GM21526 (cell line): ENCODE measurements at regions not wholly inside any gene's neighbourhood (a gene's known extent, or its start where the extent isn't known, plus 50 kb on each side); places are given as distances from the start of the nearest gene placed in this dataset.
"Not testable (repeated sequence)": the region's sequence is repeated elsewhere in the genome, so short reads cannot be mapped to it uniquely, and the experiment has no call there.

Experiments used
- ATAC-seq: cut with Tn5 transposase; IDR thresholded peaks from one replicate; pipeline ENCODE4 v1.9.1; 2021; ENCODE audit warnings: moderate library complexity; ENCODE audit not compliant: unreplicated experiment, low FRiP score

DNA sequence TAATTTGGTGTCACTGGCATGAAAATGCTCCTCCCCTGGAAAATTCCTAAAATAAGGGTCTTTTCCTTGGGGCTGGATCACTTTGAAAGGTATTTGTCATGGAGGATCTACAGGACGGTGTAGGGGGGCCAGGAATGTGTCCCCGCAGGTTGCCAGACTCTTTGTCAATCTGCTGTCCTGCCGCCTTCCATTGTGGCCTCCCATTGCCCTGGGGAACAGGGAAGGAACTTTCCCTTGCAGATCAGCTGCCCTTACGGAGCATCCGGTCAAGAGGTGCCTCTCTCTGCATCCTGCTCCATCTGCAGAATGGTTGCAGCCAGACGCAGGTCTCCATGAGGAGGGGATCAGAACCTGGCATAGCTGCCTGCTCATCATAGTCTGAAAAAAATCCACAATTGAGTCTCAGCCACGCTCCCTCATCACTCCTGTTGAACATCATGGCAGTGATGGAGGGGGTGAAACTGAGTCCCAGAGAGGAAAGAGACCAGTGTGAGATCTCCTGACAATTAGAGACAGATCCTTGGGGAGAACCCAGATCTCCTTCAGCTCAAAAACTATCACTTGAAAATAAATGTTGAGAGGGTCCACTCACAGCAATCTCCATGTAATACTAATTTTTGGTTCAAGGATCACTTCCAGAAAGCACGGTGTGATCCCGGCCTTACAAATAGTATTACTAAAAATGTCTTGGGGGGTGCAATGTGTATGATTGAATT is 244.8 kb downstream of the MYCN start:
- ATAC-seq: no peak

DNA sequence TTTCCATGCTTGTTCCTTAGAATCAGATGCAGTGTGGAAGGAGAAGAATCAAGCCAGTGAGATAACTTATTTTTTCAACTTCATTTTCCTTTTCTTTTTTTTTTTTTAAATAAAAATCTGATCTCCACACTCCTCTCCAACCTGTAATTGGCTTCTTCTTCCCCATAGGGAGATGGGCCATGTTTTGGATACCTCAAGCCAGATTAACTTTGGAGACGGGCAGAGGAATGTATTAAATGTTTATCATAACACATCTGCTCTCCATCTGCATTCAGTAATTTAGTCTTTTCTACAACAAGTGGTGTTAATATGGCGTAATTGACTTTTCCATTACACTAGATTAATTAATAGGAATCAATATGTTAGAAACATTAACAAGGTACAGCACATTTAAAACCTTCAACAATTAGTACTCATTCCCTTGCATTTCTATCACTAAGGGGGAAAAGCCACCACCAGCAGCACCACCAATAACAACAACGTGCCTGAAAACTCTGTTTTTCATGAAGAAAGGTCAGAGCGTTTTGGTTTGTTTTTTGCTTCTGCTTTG is 244.1 kb downstream of the MYCN start:
- no peak for ATAC-seq

DNA sequence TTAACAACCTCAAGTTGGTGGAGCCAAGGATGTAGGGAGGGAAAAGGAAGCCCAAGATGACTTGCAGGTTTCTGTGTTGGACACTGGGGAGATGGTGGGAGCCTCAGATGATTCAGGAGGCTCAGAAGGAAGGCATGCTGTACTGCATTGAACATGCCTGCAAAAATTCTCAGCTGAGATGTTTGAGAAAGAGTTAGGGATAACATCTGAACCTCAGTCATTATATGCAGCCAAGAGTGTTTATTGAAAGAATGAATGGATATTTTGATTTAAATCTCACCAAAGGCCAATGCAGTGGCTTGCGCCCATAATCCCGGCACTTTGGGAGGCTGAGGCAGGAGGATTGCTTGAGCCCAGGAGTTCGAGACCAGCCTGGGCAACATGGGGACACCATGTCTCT is 243.0 kb downstream of the MYCN start:
- no peak for ATAC-seq

DNA sequence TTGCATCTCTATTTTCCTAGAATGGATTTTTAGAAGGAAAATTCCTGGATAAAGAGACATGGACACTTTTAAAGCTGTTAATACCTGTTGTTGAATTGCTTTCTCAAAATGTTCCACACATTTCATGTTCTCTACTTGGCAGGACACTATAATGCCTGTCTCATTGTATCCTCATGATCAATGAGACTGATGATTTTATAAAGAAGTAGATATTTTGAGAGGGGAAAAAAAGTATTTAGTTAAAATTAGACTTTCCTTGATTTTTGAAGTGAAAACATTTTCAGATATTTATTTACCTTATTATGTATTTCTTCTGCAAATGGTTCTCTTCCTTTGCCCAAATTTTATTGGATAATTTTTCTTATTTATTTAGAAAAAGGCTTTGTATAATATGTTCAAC is 242.5 kb downstream of the MYCN start:
- ATAC-seq: no peak

DNA sequence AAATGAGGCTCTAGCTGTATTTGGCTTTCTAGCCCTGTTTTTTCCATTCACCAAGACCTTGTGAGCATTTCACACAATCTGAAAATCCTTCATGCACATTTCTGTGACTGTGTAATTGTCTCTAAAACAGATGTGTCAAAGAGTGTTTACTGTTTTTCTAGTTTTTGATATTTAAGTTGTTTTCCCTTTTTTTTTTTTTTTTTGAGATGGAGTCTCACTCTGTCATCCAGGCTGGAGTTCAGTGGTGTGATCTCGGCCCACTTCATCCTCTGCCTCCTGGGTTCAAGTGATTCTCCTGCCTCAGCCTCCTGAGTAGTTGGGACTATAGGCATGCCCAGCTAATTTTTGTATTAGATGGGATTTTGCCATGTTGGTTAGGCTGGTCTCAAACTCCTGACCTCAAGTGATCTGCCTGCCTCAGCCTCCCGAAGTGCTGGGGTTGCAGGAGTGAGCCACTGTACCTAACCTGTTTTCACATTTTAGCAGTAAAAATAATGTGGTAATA is 242.0 kb downstream of the MYCN start:
- ATAC-seq: not testable (repeated sequence)

DNA sequence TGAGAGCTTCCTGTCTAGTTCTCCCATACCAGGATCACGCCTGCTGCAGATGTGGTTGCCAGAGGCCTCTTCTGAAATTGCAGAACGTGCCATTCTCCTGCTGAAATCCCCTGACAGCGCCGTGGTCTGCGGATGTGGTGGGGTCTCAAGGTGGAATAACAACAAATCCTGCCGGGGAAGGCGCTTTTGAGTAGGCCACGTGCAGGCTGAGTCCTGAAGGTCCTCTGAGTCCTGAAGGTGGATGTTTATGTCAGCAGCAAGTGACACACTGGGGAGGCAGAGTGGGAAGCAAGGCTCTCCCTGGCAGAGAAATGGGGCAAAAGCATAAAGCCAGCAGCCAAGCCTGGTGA is 241.4 kb downstream of the MYCN start:
- no peak for ATAC-seq

DNA sequence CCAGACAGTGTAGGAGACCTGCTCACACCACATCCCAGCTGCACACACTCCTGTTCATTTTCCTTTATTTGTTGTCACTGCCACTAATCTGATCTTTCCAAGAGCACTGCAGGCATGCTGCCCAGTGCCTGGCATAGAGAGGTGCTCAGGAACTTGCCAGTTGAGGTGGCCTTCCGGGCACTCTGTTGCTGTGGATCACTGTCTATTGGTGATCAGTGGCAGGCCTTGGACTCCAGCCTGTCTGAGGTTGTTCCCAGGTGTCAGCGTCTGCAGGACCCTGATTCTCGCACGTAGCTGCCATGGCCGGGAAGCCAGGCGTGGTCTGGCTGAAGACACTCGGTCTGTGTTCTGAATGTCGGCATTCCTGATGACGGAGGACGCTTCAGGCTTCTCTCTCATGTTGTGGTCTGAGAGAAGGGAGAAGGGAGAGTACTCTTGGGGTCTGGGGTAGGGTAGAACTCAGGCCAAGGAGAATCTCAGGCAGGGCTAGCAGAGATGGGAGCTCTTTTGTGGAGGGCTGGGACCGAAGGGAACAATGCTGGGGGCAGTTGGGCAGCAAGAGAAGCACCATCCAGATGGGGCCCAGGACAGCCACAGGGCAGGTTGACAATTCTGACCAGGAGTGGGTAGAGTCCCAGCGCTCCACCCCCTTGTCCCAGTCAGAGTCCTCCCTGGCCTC is 240.9 kb downstream of the MYCN start:
- no peak for ATAC-seq

DNA sequence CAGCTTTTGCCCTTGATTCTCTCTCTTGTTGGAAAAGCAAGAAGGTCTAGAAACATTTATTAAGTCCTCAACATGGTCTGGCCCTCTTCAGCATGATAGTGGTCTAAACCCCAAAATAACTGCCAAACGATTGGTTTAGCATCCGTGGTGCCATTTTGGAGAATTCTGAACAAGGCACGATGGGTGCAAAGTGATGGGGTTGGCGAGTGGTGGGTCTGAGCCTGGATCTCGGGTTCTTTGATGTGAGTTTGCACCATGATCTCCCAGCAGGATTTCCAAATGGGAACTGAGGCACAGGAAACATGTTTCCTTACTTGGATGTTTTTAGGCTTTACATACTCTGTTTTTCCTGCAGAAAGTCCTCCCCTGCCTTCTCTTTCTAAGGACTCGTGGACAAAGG is 240.3 kb downstream of the MYCN start:
- no peak for ATAC-seq

DNA sequence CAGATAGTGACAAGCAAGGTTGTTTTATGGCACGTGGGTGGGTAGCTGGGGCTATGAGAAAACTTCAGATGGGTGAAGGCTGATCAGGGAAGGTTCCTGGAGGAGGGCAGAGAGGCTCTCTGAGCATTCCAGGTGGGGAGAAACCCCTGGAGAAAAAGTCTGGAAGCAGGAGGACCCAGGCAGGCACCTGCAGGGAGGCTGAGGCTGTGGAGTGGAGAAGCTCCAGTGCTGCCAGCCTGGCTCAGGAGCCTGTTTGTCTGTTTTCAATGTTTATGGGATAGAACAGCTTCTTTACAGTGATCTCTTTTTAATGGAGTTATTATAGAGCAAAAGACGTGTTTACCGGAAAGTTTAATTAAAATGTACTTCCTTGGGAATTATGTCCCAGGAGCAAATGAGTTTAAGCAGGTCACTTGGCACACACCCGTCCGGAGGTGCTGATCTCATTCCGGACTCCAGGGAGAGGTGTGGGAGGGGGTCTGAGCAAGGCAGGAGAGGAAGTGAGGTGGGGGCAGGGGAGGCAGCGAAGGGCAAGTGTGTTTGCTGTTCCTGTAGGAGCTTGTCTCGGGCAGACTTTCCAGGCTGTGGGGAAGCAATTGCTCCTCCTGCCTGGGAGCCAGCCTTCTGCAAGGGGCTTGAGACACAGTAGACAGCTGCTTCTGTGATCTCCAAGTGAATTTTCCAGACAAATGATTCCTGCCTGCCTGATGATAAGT is 239.5 kb downstream of the MYCN start:
- ATAC-seq: no peak

DNA sequence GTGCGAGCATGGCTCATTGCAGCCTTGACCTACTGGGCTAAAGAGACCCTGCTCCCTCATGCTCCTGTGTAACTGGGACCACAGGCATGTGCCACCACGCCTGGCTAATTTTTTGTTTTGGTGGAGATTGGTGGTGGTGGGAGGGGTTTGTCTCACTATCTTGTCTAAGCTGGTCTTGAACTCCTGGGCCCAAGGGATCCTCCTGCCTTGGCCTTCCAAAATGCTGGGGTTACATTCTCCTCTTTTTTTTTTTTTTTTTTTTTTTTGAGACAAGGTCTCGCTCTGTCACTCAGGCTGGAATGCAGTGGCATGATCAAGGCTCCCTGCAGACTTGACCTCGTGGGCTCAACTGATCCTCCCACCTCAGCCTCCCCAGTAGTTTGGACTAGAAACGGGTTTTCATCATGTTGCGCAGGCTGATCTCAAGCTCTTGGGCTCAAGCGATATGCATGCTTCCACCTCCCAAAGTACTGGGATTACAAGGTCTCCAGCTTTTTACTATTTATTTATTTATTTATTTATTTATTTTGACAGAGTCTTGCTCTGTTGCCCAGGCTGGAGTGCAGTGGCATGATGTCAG is 238.3 kb downstream of the MYCN start:
- ATAC-seq: no peak

DNA sequence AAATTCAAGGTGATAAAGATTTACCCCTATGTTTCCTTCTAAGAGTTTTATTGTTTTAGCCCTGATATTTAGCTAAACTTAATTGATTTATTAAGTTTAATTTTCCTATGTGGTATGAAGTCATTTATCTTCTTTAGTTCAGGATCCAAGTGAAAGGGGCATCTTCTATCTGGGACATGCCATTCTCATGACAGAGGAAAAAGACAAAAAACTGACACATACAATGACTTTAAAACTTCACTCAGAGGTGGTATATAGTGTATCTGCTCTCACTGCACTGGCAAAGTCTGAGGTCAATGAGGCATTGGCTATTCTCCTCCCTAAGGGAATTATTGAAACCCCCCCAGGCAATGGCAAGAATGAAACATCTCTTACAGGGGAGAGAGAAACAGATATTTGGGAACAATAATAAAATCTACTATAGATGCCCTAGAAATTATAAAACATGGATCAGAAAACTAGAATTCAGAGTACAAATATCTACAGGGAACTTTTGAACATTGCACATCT is 237.4 kb downstream of the MYCN start:
- ATAC-seq: no peak

DNA sequence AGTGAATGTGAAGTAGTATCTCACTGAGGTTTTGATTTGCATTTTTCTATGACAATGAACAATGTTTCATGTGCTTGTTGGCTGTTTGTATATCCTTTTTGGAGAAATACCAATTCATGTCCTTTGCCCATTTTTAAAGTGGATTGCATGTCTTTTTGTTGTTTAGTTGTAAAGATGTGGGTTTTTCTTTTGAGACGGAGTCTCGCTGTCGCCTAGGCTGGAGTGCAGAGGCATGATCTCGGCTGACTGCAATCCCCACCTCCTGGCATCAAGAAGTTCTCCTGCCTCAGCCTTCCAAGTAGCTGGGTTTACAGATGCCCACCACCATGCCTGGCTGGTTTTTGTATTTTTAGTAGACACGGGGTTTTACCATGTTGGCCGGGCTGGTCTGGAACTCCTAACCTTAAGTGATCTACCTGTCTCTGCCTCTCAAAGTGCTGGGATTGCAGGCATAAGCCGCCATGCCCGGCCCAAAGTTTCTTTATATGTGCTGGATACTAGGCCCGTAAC is 236.7 kb downstream of the MYCN start:
- no peak for ATAC-seq

DNA sequence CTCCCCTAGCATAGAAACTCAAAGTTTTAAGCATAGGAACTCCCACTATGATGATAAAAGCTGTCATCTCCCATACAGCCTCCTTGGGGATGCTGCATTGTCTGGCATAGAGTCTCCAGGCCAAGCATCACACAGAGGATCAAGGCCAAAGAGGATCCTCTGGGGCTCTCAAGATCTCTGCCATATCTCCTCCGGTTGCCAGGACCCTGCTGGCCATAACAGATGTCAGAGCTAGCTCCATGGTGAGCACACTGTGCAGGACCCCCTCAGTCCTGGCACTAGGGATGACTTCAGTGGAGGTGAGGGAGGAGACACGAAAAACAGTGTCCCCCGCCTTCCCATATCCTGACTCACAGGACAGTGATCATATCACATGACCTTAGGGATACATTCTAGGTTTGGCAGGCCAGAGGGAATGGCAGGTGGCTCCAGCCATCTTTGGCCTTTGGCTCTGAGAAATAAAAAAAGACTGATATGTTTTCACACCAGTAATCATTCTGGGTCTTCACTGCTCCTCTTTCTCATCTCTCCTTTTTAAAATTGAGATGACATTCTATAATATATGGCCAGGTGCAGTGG is 235.0 kb downstream of the MYCN start:
- ATAC-seq: no peak

DNA sequence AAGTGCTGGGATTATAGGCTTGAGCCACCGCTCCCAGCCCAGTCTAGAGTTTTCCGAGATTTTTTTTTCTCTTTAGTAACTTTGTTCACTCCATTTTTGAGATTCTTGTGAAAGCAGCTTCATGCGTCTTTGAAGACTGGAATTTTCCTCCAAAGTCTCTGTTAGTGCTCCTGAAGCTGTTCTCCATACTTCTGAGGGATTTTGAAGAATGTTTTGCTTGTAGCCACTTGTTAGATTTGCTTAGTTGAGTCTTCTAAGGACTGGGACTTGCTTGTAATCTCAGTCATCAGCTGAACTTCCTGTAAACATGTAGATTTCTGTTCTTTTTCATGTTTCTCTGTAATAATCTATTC is 234.3 kb downstream of the MYCN start:
- ATAC-seq: no peak

DNA sequence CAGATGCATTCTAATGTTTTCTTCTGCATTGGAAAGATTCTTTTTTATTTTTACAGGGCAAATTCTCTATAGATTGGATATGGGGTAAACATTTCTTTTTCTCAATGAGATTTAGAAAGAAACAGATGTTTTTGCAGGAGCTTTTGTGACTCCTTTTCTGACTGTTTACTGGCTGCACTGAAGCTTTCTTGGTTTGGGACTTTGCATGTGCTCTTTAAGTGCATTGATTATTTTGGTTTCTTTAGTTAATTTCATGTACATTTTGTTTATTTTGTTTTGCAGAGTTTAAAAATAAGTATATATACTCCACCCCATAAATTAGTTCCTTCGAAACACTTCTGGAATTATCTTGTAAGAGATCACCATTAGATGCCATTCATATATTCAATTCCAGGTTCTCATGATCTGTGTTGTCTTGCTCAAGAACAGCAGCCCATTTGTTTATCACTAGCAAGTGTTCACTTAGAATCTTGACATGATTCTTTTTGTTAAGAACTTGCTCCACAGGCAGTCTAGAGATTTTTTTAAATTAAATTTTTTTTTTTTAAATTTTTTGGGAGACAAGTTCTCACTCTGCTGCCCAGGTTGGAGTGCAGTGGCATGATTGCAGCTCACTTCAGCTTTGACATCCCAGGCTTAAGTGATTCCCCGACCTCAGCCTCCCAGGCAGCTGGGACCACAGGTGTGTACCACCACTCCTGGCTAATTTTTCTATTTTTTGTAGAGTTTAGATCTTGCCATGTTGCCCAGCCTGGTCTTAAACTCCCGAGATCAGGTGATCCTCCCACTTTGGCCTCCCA is 233.7 kb downstream of the MYCN start:
- no peak for ATAC-seq

DNA sequence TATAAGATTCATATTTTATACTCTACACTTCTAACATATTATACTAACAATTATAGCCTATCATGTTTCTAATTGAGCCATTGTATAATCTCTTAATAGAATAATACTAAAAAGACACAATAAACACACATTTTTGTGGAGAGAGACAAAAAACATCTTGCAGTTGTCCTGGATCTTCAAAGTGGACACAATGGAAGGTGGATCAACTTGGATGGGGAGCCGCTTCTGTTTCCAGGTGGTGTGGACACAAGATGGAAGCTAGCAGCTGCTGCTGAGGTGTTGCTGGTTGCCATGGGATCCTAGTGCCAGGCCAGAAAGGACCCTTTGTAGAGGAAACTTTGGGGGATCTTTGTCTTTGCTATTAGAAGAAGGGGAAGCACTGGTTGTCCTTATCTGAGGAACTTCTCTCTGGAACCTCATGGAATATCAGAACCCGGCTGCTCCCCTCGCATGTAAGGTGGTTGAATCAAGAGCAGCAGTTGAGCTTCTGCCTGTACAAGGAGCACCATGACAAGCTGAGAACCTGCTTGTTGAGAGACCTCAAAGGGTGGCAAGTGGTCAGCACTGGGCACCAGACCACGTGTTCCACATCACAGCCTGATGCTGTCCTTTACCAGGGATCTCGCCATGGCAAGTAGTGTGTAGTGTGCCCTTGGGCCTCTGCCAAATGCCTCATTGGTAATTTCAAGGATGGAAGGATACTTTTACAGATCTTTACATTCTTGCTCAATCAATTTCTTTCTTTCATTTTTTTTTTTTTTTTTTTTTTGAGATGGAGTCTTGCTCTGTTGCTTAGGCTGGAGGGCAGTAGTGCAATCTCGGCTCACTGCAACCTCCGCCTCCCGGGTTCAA is 232.2 kb downstream of the MYCN start:
- ATAC-seq: no peak

DNA sequence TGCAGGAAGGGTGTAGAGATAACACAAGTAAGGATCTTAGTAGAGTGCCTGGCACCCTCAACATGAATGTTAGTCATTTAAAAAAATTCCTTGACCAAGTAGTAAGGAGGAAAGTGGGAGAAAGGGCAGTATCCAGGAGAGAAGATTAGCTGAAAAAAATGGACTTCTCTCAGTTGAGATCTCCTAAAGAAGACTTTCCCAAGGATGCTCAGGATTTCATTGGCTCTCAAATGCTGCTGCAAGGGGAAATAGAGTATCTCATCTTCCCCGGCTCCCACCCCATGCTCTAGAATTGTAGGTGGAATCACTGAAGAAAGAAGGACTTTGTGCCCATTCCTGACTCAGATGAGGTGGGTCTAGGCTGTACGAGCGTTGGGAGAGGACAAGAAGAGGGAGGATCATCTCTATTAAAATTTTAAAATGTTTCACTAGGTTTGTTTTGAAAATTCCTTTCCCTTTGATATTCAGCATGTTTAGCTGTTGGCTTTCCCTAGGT is 231.1 kb downstream of the MYCN start:
- ATAC-seq: no peak

DNA sequence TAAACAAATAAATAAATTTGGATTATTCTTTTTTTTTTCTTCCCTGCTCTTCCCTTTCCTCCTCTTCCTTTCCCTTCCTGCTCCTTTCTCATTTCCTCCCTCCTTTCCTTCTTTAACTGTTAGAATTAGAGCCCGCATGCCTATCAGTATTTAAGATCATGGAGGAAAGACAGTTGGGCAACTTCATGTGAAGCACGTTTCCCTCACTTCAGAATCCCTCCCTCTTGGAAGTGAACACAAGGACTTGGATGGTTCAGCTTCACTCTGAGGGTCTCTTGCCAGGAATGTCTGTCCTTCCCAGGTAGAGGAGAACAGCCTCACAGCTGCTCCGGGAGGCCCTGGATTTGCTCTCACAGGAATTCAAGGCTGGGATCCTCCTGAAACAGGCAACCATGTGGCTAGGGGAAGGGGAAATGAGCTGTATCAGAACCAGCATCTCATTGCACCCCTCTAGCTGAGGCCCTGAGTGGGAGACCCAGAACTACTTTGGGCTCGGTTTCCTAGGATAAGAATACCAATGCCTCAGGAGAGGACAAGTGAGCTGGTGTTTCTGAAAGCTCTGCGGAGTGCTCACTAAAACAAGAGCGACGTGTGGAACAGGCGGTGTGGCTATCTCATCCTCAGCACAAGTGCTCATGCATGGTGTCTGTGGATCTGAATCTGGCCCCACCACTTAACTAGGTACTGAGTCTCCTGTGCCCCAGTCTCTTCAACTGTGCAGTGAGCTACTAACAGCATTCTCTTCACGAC is 230.5 kb downstream of the MYCN start:
- ATAC-seq: no peak
